Hepatocyte (in vitro differentiated cells): ENCODE measurements at regions not wholly inside any gene's neighbourhood (a gene's known extent, or its start where the extent isn't known, plus 50 kb on each side); places are given as distances from the start of the nearest gene placed in this dataset.

ENCODE experiments used
- DNase-seq: peaks from one replicate; pipeline ENCODE4 v3.0.0-alpha.2; 2016; ENCODE audit warnings: low spot score
- H2AFZ ChIP-seq: fragments of 200-600 bp; sonication (generic); 2 replicates; pipeline ENCODE4 v1.6.0; 2016; ENCODE audit warnings: antibody characterized with exemption, mild to moderate bottlenecking
- H3K27ac ChIP-seq: fragments of 200-600 bp; sonication (generic); 2 replicates; pipeline ENCODE4 v1.5.1; 2016; ENCODE audit warnings: mild to moderate bottlenecking
- H3K27me3 ChIP-seq: fragments of 200-600 bp; sonication (generic); 2 replicates; pipeline ENCODE4 v1.6.1; 2016
- H3K36me3 ChIP-seq: fragments of 200-600 bp; sonication (generic); replicated peaks from 2 replicates; pipeline ENCODE4 v1.5.1; 2016; ENCODE audit warnings: low read depth; ENCODE audit not compliant: insufficient read depth
- H3K4me1 ChIP-seq: fragments of 200-600 bp; sonication (generic); 2 replicates; pipeline ENCODE4 v1.5.1; 2016; ENCODE audit warnings: mild to moderate bottlenecking, moderate library complexity; ENCODE audit not compliant: insufficient read depth
- H3K4me2 ChIP-seq: fragments of 200-600 bp; sonication (generic); 2 replicates; pipeline ENCODE4 v1.6.0; 2016
- H3K4me3 ChIP-seq: fragments of 200-600 bp; sonication (generic); 2 replicates; pipeline ENCODE4 v1.5.1; 2016; ENCODE audit warnings: mild to moderate bottlenecking
- H3K79me2 ChIP-seq: fragments of 200-600 bp; sonication (generic); 2 replicates; pipeline ENCODE4 v1.6.0; 2017; ENCODE audit warnings: mild to moderate bottlenecking
- H3K9me2 ChIP-seq: fragments of 200-600 bp; sonication (generic); replicated peaks from 2 replicates; pipeline ENCODE4 v1.6.0; 2017; ENCODE audit warnings: mild to moderate bottlenecking; ENCODE audit not compliant: insufficient read depth
- H3K9me3 ChIP-seq: fragments of 200-600 bp; sonication (generic); 2 replicates; pipeline ENCODE4 v1.5.1; 2016; ENCODE audit warnings: low read depth, mild to moderate bottlenecking
- H4K20me1 ChIP-seq: fragments of 200-600 bp; sonication (generic); 2 replicates; pipeline ENCODE4 v1.6.0; 2016; ENCODE audit warnings: mild to moderate bottlenecking; ENCODE audit not compliant: insufficient read depth, poor library complexity, severe bottlenecking
- CTCF ChIP-seq: fragments of 200-600 bp; sonication (generic); IDR thresholded peaks from 2 replicates; pipeline ENCODE4 v1.5.1; 2016; ENCODE audit warnings: antibody characterized with exemption, mild to moderate bottlenecking; ENCODE audit not compliant: poor library complexity
- EZH2 ChIP-seq: fragments of 200-600 bp; sonication (generic); IDR thresholded peaks from 2 replicates; pipeline ENCODE4 v1.6.1; 2016; ENCODE audit warnings: antibody characterized with exemption, mild to moderate bottlenecking, borderline replicate concordance
- EZH2phosphoT487 ChIP-seq: fragments of 200-600 bp; sonication (generic); IDR thresholded peaks from one replicate; pipeline ENCODE4 v1.6.1; 2018; ENCODE audit warnings: antibody characterized with exemption, mild to moderate bottlenecking, low read depth, moderate library complexity; ENCODE audit not compliant: unreplicated experiment, severe bottlenecking
- WGBS: methylation state at CpG from one replicate; pipeline ENCODE4 v1.1.6; 2016; ENCODE audit warnings: low lambda C conversion rate; ENCODE audit errors: missing lambda C conversion rate; 5-methylcytosine and 5-hydroxymethylcytosine counted together

GRCh38 chr18:1530650-1531049 is 626.0 kb downstream of the ADCYAP1 start:
- TF ChIP-seq EZH2phosphoT487 = no peak
- TF ChIP-seq CTCF = no peak
- TF ChIP-seq EZH2 = no peak
- H3K27ac ChIP-seq = no peak overlapping the region
- H3K9me2 ChIP-seq = no peaks in the 10 kb centered on the region
- H3K4me3 ChIP-seq = no peak overlapping the region
- H4K20me1 ChIP-seq = no peaks in the 10 kb centered on the region
- no peaks in the 10 kb centered on the region for H3K4me1 ChIP-seq
- H2AFZ ChIP-seq = no peak overlapping the region
- H3K27me3 ChIP-seq = no peaks in the 10 kb centered on the region
- no peaks in the 10 kb centered on the region for H3K36me3 ChIP-seq
- H3K4me2 ChIP-seq = no peak overlapping the region
- H3K79me2 ChIP-seq = no peaks in the 10 kb centered on the region
- DNase-seq = no peak
- H3K9me3 ChIP-seq = no peaks in the 10 kb centered on the region

GRCh38 chr18:1539276-1539675 is 634.6 kb downstream of the ADCYAP1 start:
- no peaks in the 10 kb centered on the region for H4K20me1 ChIP-seq
- H2AFZ ChIP-seq = no peak overlapping the region
- H3K9me3 ChIP-seq = no peaks in the 10 kb centered on the region
- H3K27me3 ChIP-seq = no peaks in the 10 kb centered on the region
- no peak overlapping the region for H3K4me3 ChIP-seq
- TF ChIP-seq EZH2 = no peak
- no peak for TF ChIP-seq EZH2phosphoT487
- no peak for TF ChIP-seq CTCF
- no peak overlapping the region for H3K27ac ChIP-seq
- no peaks in the 10 kb centered on the region for H3K79me2 ChIP-seq
- no peak for DNase-seq
- no peaks in the 10 kb centered on the region for H3K4me1 ChIP-seq
- H3K4me2 ChIP-seq = no peak overlapping the region
- H3K36me3 ChIP-seq = no peaks in the 10 kb centered on the region
- no peaks in the 10 kb centered on the region for H3K9me2 ChIP-seq
- WGBS = 88% methylated on average over 2 of the region's 2 CpGs

GRCh38 chr18:1541478-1541877 is 636.8 kb downstream of the ADCYAP1 start:
- Histone ChIP-seq H3K27ac (no peak overlapping the region), H3K9me3 (no peaks in the 10 kb centered on the region), H2AFZ (no peak overlapping the region), H3K79me2 (no peaks in the 10 kb centered on the region), H3K27me3 (no peaks in the 10 kb centered on the region), H3K4me1 (no peaks in the 10 kb centered on the region), H3K4me2 (no peak overlapping the region), H3K36me3 (no peaks in the 10 kb centered on the region), H3K9me2 (no peaks in the 10 kb centered on the region), H4K20me1 (no peaks in the 10 kb centered on the region), H3K4me3 (no peak overlapping the region)
- TF ChIP-seq EZH2phosphoT487 = no peak
- TF ChIP-seq CTCF = no peak
- TF ChIP-seq EZH2 = no peak
- 79% methylated on average over 8 of the region's 8 CpGs for WGBS
- DNase-seq = no peak

GRCh38 chr18:1542230-1542774 is 637.6 kb downstream of the ADCYAP1 start:
- no peaks in the 10 kb centered on the region for H4K20me1 ChIP-seq
- H3K4me3 ChIP-seq = no peak overlapping the region
- no peak for DNase-seq
- no peak overlapping the region for H3K27ac ChIP-seq
- no peaks in the 10 kb centered on the region for H3K9me3 ChIP-seq
- H3K9me2 ChIP-seq = no peaks in the 10 kb centered on the region
- H3K4me1 ChIP-seq = no peaks in the 10 kb centered on the region
- WGBS = 93% methylated on average over 2 of the region's 2 CpGs
- no peaks in the 10 kb centered on the region for H3K79me2 ChIP-seq
- TF ChIP-seq CTCF (no peak), EZH2phosphoT487 (no peak), EZH2 (no peak)
- no peak overlapping the region for H3K4me2 ChIP-seq
- no peak overlapping the region for H2AFZ ChIP-seq
- no peaks in the 10 kb centered on the region for H3K36me3 ChIP-seq
- no peaks in the 10 kb centered on the region for H3K27me3 ChIP-seq
